DMS153 (cell line): ENCODE measurements at regions not wholly inside any gene's neighbourhood (a gene's known extent, or its start where the extent isn't known, plus 50 kb on each side); places are given as distances from the start of the nearest gene placed in this dataset.
"Not testable (repeated sequence)": the region's sequence is repeated elsewhere in the genome, so short reads cannot be mapped to it uniquely, and the experiment has no call there.

Experiments
- DNase-seq: peaks from one replicate; lab custom pipeline; 2025; lab: John Stamatoyannopoulos, UW

DNA sequence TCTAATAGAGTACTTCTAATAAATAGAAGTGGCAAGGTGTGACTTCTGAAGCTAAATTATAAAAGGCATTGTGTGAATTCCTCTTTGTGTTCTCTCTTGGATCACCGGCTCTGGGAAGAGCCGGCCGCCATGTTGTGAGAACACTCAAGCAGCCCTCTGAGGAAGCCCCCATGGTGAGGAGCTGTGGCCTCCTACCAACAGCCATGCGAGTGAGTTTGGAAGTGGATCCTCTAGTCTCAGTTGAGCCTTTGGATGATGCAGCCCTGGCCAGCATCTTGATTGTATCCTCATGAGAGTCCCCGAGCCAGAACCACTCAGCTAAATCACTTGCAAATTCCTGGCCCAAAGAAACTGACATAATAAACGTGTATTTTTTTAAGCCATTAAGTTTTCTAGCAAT lies 94.5 kb upstream of the CARD11 start:
- no peak for DNase-seq

DNA sequence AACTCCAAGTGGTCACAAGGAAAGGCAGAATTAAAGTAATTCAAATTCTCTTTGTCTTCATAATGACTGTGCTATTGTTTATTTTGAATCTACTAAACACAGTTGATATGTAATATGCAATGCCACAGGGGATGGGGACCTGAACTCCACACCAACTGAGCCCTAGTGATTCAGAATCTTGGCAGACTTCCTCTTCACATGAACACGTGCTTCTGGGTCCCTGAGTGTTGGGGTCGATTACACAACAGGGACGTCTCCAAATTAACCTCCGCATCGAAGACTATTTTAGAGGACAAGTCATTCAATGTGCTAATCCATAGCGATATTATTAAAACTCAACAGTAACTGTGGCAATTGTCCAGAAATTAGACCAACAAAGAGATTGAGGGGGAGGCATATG lies 95.3 kb upstream of the CARD11 start:
- DNase-seq = no peak

DNA sequence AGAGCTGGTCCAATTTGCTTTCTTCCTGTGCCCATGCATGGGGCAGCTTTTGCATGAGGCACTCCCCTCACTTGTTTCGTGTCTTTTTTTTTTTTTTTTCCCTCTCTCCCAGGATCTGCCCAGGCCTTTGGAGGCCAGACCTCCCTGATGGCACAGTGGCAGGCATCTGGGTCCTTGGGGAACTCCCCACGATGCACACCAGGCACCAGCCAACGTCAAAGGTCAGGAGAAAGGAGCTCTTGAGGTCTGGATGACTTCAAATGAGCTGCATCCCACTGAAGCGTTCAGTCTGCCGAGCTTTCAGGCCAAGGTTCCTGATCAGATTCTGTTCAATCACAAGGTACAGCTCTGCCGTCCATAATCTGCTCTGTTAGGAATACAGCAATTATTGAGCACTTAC lies 97.2 kb upstream of the CARD11 start:
- DNase-seq = no peak

DNA sequence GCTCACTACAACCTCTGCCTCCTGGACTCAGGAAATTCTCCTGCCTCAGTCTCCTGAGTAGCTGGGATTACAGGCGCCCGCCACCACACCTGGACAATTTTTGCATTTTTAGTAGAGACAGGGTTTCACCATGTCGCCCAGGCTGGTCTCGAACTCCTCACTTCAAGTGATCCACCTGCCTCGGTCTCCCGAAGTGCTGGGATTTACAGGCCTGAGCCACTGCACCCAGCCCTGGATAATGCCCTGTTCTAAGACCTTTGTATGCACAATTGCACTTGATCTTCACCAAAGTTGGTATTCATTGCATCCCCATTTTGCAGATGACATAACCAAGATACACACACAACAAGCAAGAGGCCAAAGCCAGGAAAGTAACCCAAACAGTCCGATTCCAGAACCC lies 97.7 kb upstream of the CARD11 start:
- no peak for DNase-seq

DNA sequence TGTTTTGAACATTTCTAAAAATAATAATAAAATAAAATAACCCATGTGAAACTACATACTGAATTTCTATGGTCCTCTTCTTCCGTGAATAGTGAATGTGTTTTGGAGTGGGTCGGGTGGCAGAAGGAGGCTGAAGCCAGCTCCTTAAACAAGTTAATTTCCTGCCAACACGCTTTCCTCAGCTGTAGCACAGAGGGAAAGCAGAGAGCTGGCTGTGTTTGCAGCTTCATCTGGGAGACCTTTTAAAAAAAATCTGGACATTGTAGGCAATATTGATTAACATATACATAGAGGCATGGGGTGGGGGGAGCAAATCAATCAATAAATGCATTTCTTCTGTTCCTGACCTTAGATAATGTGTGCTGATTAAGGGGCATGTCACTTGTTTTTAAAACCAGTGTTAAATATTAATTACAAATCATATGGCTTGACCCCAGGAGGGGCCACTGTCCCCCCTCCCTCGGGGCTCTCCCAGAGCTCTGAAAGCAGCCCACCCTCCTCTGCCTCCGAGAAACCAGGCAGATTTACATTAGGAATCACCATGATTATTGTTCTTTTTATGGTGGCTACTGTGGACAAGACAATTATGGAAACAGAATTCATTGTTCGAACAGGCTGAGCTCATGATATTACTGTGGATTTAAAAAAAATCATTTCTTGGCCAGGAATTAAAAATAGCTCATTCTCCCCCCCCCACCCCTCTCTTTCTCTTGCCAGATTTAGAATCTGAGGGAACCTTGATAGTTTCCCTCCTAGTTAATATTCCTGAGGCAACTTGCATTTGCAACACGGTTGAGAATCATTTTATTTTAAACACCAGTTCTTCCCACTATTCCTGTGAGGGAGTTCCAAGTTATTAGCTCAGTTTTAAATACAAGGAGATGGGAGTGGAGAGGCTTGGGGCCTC lies 100.5 kb upstream of the CARD11 start:
- no peak for DNase-seq

DNA sequence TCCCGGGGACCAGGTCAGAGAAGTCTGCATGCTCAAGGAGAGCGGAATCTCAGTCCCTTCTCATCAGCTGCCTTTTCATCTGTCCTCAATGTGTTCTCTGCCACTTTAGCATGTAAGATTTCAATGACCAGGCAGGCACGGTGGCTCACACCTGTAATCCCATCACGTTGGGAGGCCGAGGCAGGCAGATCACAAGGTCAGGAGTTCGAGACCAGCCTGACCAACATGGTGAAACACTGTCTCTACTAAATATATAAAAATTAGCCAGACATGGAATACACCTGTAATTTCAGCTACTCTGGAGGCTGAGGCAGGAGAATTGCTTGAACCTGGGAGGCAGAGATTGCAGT lies 101.1 kb upstream of the CARD11 start:
- DNase-seq = not testable (repeated sequence)

DNA sequence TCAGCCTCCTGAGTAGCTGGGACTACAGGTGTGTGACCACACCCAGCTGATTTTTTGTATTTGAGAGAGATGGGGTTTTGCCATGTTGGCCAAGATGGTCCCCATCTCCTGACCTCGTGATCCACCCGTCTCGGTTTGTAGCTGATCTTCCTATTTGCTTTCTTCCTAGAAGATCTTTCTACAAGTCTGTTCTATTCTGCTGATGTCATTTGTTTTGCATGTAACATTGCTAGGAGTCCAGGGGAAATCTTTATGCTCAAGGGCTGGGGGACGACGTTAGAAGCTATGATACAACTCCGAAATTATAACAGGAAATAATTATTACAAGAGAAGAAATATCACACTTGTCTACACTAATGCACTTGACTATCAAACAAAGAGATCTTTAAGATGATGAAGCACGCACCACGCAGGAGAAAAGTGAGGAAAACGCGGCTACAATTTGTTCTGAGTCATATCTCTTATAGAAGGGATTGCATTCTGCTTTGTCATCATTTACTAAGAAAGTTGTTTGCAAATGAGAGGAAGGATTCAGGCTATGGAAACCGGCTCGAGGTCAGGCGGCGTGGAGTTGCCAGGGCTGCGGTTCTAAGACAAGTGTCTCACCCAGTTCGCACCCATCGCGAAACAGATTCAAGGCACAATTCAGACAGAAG lies 103.0 kb upstream of the CARD11 start:
- no peak for DNase-seq

DNA sequence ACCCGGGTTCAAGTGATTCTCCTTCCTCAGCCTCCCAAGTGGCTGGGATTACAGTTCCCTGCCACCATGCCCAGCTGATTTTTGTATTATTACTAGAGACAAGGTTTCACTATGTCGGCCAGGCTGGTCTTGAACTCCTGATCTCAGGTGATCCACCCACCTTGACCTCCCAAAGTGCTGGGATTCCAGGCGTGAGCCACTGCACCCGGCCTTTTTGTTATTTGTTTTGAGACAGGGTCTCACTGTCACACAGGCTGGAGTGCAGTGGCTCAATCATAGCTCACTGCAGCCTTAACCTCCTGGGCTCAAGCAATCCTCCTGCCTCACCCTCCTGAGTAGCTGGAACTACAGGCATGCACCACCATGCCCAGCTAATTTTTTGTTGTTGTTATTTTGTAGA lies 104.8 kb upstream of the CARD11 start:
- not testable (repeated sequence) for DNase-seq

DNA sequence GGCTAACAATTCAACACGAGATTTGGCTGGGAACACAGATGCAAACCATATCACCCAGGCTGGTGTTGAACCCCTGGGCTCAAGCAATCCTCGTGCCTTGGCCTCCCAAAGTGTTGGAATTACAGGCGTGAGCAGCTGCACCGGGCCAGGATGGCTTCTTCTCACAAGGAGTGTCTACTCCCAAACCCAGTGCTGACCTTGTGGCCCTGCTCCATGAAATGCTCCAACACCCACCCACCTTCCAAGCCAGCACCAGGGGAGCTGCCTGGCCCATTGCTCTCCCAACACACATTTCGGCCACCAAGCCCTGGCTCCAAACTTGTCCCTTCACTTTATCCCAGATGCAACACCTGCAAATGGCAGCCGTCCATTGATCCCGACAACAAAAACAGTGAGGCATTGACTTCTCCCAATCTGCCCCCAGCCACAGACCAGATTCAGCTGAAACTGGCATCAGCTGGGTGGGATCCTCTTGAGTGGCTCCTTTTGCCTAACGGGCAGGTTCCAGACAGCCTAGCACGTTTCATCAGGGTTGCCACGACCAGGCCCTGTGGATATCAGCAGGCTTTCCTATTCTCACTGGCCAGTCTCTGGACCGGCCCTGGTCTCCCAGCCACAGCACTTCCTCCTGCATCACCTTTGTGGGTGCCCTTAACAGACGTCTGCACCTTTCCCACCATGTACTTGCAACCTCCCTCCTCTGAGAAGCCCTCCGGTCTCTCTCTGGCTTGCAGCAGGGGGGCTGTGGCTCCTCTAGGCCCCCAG lies 105.7 kb upstream of the CARD11 start:
- no peak for DNase-seq

DNA sequence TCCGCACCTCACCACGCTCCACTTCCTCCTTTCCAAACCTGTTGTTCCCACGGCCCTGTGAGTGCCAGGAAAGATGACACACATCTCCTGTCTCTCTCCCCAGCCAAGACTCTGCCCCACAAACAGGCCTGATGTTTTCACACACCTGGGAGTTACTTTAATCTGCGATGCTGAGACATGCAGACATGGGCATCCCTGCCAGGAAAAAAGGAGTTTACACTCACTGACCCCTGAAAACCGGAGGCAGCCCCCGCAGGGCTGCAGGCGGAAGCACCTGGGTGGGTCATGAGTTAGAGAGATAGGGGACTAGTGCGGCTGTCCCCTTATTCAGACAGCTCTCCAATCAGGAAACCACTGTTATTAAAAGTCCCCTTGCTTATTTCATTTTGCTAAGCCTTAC lies 106.4 kb upstream of the CARD11 start:
- DNase-seq = no peak

DNA sequence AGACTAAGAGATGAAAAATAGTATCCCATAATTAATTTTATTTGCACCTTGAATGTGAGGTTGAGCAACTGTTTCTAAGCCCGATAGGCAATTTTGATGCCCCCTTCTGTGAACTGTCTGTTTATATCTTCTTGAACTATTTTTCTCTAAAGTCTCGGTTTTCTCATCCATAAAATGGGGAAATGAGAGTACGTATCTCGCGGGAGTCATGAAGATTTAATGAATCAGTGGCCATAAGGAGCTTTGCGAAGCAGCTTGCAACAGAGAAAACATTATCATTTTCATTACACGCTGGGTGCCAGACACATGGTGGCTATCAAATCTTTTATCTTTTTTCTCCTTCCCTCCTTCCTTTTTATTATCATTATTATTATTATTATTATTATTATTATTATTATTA lies 108.1 kb upstream of the CARD11 start:
- no peak for DNase-seq

DNA sequence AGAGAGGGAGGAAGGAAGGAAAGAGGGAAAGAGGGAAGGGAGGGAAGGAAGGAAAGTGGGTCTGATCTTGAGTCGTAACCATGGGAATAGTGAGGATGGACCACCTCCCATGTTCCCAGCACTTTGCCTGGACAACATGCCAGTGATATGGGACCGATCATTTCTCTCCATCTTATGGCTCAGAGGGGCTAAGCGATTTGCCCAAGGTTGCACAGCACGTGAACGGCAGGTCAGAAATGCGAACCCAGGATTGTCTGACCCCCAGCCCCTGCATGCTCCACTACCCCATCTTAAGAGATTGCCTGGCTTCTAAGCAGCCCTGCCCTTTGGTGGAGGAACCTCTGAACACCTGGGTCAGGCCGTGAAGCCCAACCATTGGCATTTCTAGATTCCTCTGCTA lies 109.0 kb upstream of the CARD11 start:
- DNase-seq = no peak

DNA sequence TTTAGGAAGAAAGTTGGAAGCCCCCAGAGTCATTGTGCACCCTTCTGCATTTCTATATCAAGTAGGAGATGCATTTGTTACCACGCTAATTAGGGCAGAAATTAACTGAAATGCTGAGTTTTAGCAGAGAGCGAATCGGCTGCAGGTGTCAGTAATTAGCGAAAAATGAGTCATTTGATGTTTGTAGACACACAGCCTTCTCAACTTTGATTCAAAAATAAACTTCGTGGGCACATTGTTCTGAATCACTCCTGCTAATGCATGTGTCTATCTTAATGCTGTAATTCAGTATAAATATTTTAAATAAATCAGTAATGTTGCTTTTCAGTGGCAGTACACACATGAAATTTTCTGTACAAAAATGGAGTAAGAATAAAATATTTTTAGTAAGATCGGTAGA lies 109.5 kb upstream of the CARD11 start:
- no peak for DNase-seq

DNA sequence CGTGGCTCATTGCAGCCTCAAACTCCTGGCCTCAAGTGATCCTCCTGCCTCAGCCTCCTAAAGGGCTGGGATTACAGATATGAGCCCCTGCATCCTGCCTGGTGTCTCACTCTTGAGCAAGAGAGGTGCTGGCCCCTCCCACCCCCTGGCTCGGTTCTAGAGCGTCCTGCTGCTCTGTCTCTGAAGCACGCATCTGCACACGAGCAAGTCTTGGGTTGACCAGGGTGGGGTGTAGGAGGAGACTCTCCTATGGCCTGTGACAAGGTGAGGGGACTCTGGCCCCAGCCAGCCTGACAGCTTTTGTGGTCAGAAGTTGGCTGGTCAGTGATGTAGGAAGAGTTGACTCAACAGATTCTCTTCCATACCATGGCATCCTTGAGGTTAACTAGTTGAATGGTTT lies 110.7 kb upstream of the CARD11 start:
- no peak for DNase-seq

DNA sequence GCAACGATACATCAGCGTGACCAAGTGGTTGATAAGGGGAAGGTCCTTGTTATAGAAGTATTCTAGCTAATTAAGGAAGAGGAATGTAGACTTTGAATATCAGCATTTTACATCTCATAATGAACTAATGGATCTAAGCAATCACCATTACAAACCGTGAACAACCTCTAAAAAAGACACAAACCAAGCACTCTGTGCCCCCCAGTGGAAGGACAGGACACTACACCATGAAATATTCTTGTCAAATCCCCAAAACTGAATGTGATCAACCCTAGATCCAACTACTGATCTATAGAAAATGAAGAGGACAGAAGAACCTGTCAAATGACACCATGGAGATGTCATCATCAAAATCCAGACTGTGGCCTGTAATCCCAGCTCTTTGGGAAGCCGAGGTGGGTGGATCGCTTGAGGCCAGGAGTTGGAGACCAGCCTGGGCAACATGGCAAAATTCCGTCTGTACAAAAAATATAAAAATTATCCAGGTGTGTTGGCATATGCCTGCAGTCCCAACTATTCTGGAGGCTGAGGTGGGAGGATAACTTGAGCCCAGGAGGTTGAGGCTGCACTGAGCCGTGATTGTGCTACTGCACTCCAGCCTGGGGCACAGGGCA lies 111.3 kb upstream of the CARD11 start:
- DNase-seq = no peak

DNA sequence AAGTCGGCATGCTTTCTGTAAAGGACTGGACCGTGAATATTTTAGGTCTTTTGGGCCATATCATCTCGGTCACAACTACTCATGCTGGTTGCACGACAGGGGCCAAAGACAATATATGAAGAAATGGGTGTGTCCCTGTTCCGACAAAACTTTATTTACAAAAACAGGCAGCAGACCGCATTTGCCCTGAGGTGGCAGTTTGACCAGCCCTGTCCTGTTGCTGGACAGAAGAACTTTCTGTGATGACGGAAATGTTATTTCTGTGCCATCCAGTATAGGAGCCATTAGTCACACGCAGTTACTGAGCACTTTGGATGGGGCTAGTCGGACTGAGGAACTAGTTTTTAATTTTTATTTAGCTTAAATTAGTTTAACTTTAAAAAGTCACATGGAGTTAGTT lies 112.8 kb upstream of the CARD11 start:
- no peak for DNase-seq

DNA sequence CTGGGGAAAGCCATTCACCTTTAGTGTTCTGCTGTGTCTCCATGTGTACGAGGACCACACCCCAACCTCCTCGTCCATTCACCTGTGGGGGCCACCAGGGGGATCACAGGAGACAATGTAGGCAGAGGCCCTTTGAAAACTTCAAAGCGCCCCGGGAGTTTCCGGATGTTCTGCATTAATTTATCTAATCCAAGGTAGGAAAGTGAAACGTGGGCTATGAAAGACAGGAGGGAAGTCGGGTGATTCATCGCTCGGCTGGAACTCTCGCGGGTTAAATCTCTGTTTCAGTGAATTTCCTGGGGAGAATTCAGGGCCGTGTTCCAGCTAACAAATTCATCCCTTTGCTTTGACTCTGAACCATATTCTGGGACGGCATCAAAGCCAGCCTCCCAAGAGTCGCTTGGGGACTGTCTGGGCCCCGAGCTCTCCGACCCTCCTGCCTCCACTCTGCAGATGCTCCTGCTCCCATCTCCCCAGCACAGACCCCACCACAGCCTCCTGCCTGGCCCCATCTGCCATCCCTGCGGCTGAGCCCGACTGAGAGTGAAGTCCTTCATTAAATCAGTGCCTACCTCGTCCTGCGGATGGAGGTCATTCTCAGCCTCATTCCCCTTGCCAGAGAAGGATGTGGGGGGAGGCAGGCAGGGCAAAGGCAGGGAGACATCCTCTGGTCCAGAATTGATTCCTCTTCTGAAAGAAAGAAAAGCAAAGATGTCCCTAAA lies 114.1 kb upstream of the CARD11 start:
- DNase-seq = no peak

DNA sequence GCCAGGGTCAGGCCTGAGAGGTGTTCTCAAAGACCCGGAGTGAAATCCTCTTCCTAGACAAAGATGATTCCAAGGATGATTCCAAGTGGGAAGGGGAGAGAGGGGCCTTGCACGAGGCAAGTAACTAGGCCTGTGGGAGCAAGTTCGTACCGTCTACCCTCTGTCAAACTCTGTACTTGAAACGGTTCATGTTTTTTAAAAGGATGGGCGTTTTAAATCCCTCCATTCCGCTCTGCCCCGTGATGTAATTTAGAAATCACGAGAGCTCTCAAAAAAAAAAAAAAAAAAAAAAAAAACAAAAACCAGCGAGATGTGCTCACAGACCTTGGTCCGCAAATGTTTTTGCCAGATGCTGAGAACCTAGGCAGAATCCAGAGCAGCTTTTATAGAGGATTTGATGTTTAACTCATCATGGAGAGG lies 114.7 kb upstream of the CARD11 start:
- no peak for DNase-seq

DNA sequence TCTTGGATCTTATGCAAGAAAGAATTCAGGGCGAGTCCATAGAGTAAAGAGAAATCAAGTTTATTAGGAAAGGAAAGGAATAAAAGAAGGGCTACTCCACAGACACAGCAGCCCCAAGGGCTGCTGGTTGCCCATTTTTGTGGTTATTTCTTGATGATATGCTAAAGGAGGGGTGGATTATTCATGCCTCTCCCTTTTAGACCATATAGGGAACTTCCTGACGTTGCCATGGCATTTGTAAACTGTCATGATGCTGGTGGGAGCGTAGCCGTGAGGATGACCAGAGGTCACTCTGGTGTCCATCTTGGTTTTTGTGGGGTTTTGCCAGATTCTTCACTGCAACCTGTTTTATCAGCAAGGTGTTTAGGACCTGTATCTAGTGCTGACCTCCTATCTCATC lies 115.4 kb upstream of the CARD11 start:
- DNase-seq = no peak

DNA sequence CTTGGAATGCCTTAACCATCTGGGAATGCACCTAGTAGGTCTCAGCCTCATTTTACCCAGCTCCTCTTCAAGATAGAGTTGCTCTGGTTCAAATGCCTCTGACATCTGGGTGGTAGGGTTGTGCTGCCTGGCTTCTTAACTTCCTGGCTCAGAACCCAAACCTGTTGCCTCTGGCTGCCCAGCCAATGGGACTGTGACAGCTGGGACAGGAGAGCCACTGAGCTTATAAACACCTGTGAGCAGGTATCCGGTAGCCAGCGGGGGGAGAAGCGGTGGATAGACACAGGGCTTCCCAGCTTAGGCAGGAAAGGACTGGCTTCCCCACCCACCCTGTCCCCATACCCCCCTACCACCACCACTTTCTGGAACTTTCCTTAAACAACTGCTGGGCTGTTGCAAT lies 115.8 kb upstream of the CARD11 start:
- no peak for DNase-seq

DNA sequence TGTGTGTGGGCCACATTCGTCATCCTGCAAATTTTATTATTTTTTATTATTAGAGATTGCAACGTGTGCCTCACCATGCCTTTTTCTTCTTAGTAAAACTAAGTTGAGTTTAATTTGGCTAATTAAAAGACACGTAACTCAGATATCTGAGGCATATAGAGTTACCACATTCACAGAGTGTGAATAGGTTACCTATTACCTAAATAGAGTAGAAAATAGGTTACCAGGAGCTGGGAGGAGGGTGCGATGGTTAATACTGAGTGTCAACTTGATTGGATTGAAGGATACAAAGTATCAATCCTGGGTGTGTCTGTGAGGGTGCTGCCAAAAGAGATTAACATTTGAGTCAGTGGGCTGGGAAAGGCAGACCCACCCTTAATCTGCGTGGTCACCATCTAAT lies 116.3 kb upstream of the CARD11 start:
- not testable (repeated sequence) for DNase-seq

DNA sequence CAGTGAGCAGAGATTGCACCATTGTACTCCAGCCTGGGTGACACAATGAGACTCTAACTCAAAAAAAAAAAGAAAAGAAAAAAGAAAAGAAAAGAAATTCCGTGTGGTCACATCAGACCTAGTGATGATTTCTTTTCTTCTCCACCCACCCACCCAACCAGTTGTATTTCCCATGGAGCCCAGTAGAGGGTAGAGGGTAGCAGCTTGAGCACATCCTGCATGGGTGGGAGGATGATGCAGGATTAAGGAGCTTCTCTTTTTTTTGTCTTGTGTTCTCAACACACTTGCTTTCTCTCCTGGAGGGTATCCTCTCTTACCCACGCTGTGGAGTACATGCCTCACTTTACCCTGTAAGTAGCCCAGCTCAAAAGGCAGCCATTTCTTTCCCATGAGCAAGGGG lies 118.6 kb upstream of the CARD11 start:
- DNase-seq = no peak
